MV-4-11 (cell line): ENCODE measurements at regions not wholly inside any gene's neighbourhood (a gene's known extent, or its start where the extent isn't known, plus 50 kb on each side); places are given as distances from the start of the nearest gene placed in this dataset.
A peak's percentile ranks its signal among the peaks of the same experiment; 100 is the strongest.

Experiments used
- DNase-seq: peaks from one replicate; lab custom pipeline; 2025; lab: John Stamatoyannopoulos, UW

DNA sequence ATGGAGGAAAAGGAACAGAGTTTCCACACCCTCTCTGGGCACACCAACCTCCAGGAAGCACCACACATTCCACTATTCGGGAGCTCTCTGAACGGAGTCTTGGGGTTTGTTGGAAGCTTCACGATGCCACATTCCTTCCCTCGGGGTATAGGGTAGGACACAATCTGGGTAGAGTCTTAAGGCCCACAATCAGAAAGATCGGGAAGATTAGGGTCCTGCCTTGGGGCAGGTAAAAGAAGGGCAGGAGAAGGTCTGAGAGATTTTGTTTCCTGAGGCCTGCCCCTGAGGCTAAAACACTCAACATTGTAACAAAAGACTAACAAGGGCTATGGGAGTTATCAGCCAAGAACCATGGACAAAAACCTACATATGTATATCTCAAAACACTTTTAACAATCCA is 89.2 kb upstream of the RAP2B start:
- no peak for DNase-seq

DNA sequence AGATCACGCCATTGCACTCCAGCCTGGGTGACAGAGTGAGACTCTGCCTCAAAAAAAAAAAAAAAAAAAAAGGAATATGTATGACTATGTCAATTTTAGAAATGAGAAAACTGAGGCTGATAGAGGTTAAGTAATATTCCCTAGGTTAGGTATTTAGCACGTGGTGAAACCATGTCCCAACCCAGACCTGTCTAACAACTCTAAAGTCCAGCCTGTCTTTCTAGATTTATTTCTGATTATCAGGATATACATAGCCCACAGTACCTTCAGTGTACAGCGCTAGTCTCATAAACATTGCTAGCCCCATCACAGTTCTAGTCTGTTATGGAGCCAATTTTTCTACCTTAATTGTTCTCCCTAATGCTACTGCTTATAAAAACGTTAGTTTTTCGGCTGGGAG is 88.4 kb upstream of the RAP2B start:
- no peak for DNase-seq

DNA sequence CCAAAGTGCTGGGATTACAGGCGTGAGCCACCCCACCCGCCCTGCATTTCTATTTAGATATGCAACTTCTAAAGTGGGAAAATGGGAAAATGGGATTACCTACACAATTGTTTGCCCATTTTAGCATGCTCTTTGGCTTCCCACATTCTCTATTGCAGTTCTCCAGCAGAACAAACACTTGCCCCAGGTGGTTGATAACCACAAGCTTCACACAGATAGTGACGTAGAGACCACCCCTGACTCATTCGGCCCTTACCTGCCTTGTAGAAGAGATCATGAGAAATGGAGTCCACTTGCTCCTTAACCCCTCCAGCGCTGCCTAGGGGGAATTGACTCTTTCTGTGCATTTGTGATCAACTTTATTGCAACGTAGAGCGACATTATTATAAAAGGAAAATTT is 83.2 kb upstream of the RAP2B start:
- DNase-seq = no peak

DNA sequence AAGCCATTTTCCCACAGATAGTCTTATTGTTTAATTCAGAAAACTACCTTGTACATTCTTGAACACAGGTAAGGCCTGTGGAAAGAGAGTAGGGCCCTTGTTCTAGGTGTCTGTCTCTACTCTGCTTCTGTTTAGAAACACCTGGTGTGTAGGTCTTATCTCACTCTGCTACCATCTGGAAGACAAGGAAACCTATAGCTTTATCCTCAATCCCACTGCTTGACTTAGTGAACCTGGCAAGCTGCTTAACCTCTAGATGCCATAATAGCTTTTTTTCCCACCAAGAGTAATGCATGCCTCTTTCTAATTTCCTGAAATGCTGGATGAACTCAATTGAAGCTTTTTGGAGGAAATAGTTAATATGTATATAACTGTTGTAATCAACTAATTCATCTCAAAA is 82.6 kb upstream of the RAP2B start:
- DNase-seq = no peak

DNA sequence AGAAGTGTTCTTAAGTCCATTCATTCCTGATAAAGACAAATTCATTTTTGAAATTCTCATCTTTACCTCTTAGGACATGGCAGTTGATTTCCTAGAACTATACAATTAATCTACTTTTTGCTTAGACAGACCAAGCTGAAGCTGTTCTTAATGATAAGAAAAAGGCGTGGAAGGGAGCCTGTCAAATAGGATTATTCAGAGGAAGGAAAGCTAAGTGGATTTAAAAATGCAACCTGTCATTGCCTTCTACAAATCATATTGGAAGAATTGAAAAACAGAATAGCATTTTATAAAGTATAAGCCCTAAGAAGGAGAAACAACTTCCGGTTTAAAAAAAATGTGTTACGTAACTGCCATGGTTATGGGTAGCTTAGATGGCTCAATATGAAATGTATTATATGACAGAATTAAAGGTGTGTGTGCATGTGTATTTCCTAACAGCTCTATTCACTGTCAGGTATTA is 81.2 kb upstream of the RAP2B start:
- DNase-seq = peak; percentile 30

DNA sequence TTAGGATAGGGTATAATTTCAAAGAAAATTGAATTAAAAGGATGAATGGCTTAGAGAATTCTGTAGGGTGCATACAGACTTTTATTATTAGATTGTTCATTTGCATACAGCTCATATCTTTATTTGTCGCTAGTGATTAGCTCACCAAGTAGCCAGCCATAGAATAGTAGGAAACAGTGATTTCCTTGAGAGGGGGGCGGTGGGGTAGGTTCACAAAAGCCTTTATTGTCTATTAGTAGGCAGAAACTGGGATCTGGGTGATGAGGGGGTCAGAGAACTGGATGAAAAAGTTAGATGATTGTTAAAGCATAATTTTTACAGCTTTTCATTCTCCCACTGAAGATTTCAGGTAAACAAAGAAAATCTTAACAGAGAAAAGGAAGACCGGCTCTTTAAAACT is 77.6 kb upstream of the RAP2B start:
- DNase-seq = no peak

DNA sequence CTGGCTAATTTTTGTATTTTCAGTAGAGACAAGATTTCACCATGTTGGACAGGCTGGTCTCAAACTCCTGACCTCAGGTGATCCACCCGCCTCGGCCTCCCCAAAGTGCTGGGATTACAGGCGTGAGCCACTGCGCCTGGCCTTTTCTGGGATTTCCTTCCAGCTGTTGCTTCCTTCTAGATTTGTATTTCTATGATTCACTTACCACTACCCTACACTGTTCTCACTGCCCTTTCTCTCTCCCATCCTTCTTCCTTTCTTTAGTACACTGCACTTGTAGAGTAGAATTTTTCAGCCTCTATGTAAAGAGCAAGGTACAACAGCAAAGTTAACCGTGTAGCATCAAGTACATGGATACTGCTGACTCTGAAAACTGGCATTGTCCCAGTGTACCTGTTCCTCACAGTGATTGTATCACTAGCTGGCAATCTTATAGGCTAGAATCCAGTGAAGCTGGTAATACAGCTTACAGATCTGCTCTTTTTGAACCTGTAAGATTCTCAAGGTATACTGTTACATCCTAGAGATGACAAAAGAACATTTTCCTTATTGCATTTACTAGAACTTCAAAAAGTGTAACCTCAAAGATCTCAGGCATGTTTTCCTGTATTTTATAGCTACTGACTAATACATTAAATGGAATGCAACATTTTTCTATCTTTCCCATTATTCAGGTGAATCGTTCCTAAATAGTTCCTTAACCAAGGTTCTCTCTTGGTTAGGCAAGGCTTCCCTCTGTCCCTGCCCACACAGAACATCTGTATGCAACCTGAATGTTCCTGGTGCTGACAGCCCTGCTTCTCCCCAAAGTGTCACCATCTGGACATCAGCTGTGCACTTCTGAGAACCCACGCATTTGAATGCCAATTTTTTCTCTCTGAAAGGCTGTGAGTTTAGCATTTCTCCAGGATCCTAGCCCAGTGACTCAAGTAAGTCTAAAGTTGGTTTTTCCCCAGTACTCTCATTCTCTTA is 74.1 kb upstream of the RAP2B start:
- no peak for DNase-seq

DNA sequence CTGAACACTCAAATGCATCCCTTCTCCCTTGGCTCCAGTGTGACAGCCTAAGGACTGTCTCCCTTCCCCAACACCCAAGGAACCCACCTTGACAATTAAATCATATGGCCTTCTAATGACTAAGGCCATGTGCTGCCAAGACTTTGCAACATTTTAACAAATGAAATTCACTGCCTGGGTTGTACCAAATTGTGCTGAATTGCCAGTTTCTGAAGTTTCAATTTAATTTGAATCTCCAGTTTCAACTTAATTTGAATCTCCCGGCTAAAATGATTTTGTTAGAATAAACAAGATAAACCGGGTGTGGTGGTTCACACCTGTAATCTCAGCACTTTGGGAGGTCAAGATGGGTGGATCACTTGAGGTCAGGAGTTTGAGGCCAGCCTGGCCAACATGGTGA is 72.4 kb upstream of the RAP2B start:
- DNase-seq = no peak

DNA sequence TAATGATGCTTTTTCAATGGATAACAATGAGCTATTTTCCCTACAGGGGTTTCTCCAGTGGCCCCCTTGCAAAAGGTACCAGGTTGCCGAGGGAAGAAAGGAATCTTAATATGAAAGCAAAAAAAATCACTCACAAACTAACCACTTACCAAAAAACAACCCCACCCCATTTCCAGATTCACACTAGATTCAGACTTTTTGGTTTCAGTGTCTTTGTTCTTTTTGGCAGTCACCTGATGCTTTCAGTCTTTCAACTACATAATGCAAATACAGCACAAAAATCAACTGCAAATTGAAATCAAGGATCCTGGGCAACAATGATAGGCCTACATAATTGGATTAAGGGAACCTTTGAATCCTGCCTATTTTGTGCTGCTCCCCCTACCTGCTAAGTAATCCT is 71.1 kb upstream of the RAP2B start:
- no peak for DNase-seq

DNA sequence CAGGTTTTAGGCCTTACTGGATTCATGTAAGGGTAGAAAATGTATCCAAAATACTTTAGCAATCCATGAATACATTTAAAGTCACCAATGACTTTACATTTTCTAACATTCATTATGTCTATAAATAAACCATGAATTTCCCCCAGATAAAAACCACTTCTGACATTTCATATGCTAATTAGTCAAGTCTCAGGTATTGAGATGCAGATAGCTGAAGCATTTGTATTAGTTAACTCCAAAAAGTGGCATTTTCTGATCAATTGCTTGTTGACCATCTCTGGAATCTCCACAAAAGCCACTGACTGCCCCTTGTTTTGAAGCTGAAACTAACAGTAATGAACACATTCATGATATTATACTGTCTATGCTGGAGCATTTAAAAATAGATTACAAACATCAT is 68.4 kb upstream of the RAP2B start:
- DNase-seq = no peak

DNA sequence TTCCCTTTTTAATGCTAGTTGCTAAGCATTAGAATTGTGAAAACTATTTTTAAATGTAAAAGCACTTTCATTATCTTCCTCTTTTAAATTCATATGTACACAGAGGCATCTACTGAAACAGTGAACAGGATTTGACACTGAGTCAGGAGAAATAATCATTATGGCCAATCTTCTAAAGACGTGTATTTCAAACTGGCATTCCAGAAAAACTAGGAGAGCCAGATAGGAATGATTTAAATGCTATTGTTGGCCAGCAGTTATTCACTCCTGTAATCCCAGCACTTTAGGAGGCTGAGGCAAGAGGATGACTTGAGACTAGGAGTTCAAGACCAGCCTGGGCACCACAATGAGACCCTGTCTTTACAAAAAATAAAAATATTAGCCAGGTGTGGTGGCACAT is 67.6 kb upstream of the RAP2B start:
- no peak for DNase-seq

DNA sequence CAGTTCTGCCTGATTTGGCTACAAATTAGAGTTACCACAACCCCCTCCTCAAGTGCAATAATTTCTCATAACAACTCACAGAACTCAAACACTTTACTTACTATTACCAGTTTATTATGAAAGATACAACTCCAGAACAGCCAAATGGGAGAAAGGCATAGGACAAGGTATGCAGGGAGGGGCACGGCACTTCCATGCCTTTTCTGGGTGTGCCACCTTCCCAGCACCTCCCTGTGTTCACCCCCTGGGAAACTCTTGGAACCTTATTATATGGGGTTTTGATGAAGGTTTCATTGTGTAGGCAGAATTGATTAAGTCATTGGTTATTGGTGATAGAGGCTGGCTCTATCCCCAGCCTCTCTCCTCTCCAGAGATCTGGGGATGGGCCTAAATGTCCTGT is 66.6 kb upstream of the RAP2B start:
- no peak for DNase-seq

DNA sequence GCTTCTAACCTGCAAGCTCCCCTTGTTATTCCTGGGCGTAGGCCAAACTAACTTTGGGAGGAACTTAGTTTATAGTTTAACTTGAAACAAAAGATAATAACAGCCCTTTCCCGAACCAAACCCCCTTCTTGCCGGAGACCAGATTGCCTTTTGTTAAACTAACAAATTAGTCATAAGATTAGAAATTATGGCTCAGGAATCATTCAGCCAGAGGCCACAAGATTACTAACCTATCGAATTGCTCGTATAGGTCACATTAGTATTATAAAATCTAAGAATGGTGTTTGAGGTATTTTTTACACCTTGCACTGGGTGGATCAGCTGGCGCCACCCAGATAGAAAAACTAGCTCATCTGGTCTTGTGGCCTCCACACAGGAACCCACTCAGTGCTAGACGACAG is 65.3 kb upstream of the RAP2B start:
- DNase-seq = no peak

DNA sequence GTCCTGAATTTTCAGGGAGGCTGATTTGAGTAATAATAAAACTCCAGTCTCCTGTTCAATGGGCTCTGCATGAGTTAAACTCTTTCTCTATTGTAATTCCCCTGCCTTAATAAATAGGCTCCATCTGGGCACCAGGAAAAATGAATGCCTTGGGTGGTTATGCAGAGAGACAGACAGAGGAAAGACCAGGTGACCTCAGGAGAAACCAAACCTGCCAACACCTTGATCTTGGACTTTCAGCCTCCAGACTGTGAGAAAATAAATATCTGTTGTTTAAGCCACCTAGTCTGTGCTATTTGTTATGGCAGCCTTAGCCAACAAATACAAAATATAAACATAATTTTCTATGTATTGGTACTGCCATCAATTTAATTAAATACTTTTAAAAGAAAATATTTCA is 64.8 kb upstream of the RAP2B start:
- no peak for DNase-seq

DNA sequence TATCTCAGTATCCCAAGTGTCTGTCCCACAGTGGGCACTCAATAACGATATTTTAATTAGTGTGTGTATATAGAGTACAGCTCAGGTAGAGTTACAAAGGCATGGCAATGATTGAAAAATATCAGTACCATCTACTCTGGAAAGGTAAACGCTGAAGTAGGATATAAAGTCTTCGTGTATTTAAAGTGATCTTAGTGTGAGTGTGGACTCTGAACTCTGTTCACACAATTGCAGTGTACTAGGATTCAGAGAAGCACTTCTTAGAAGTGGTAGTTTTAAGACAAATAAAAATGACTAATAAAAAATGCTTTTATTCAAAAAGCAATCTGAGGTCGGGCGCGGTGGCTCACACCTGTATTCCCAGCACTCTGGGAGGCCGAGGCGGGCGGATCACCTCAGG is 62.9 kb upstream of the RAP2B start:
- DNase-seq = no peak

DNA sequence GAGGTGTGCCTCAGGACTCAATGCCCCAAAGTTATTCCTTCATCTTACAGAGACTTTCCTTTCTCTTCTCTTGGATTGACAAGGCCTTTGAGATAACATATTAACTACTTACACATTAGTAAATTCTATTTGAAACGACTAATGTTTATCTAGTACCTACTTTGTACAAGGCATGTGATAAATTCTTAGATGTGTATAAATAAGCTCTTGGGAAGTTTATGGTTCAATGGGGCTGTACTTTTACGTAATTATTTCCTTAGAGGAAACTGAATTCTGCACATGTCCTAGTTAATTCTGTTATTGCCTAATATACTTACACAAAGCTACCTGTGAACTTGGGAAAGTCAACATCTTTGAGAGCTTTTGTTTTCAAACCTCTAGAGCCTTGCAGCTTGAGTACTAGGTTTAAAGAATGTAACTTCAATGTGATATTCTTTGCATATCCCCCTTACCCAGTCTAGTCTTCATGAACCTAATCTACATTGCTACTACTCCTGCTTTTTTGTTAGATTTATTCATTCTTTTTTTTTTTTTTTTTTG is 58.5 kb upstream of the RAP2B start:
- no peak for DNase-seq

DNA sequence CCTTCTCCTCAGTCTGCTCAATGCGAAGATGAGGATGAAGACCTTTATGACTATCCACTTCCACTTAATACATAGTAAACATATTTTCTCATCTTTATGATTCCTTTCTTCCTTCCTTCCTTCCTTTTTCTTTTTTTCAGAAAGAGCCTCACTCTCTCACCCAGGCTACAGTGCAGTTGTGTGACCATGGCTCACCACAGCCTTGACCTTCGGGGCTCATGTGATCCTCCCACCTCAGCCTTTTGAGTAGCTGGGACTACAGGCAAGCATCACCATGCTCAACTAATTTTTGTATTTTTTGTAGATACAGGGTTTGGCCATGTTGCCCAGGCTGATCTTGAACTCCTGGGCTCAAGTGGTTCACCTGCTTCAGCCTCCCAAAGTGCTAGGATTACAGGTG is 52.0 kb upstream of the RAP2B start:
- DNase-seq = no peak

DNA sequence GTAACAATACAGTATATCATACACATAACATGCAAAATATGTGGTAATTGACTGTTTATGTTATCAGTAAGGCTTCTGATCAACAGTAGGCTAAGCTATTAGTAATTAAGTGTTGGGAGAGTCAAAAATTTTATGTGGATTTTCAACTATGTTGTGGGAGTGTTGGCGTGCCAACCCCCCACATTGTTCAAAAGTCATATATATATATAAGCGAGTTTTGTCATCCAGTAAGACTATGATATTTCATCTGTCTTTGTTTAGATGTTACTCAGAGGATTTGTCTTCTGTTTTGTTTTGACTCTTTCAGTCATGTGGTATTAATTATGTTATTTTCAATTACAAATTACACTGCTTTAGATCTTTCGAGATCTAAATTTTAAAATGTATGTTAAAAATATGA is 51.0 kb upstream of the RAP2B start:
- DNase-seq = no peak
